Uterus (tissue), 2 donors: ENCODE measurements at regions not wholly inside any gene's neighbourhood (a gene's known extent, or its start where the extent isn't known, plus 50 kb on each side); places are given as distances from the start of the nearest gene placed in this dataset.

Experiments used
- POLR2A ChIP-seq, 2 donors: fragments of 450-650 bp; IDR thresholded peaks; one replicate each; pipeline ENCODE4 v1.6.1; 2016; ENCODE audit warnings: antibody characterized with exemption in 2 of 2, mild to moderate bottlenecking in 1 of 2, moderate library complexity in 1 of 2
- TF ChIP-seq, protein P1 (sequence below), 4 experiments: fragments of 200-600 bp in 2 of 4; fragments of 450-650 bp in 2 of 4; sonication (generic) in 2 of 4; IDR thresholded peaks; one replicate each; pipeline ENCODE4 v1.5.1; 2016 to 2019; ENCODE audit warnings: antibody characterized with exemption in 4 of 4, mild to moderate bottlenecking in 2 of 4, moderate library complexity in 1 of 4

DNA sequence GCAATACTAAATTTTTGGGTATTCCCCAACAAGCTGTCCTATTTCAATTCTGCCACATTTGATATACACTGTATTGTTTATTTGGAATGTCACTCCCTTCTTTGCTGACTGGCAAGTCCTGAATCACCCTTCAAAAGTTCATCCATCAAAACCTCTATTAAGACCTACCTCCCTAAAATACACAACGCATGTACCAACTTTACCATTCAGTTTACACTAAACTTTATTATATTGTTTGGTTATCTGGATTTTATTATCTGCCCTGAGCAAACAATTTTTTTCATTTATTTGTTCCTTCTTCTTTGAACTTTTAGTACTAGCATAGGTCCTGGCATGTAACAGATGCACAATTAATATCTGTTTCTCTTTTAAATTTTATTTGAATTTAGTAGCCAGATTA lies 958.2 kb upstream of the ADGRB3 start:
- TF ChIP-seq, protein P1, sequence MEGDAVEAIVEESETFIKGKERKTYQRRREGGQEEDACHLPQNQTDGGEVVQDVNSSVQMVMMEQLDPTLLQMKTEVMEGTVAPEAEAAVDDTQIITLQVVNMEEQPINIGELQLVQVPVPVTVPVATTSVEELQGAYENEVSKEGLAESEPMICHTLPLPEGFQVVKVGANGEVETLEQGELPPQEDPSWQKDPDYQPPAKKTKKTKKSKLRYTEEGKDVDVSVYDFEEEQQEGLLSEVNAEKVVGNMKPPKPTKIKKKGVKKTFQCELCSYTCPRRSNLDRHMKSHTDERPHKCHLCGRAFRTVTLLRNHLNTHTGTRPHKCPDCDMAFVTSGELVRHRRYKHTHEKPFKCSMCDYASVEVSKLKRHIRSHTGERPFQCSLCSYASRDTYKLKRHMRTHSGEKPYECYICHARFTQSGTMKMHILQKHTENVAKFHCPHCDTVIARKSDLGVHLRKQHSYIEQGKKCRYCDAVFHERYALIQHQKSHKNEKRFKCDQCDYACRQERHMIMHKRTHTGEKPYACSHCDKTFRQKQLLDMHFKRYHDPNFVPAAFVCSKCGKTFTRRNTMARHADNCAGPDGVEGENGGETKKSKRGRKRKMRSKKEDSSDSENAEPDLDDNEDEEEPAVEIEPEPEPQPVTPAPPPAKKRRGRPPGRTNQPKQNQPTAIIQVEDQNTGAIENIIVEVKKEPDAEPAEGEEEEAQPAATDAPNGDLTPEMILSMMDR (IDR thresholded peaks at IDR 0.05): no peak
- no peak for TF ChIP-seq POLR2A (IDR thresholded peaks at IDR 0.05)
